CD8-positive, alpha-beta memory T cell (primary cell): ENCODE measurements at regions not wholly inside any gene's neighbourhood (a gene's known extent, or its start where the extent isn't known, plus 50 kb on each side); places are given as distances from the start of the nearest gene placed in this dataset.
A peak's percentile ranks its signal among the peaks of the same experiment; 100 is the strongest.

Experiments
- CTCF ChIA-PET: fragments of 350-600 bp; sonication (Branson Sonifier 250); formaldehyde crosslinking; loops from one replicate; lab custom pipeline; 2021; ENCODE audit warnings: antibody characterized with exemption; lab: Charles Lee
- POLR2A ChIA-PET: fragments of 350-600 bp; sonication (Branson Sonifier 250); formaldehyde crosslinking; loops from one replicate; lab custom pipeline; 2021; ENCODE audit warnings: antibody characterized with exemption; lab: Charles Lee
- DNase-seq, 5 donors: peaks; one replicate each; pipeline versions ENCODE4 v3.0.0 to v3.0.0-alpha.2; 2020 to 2022; ENCODE audit warnings: mixed read lengths in 1 of 5
- H3K27ac ChIP-seq: one replicate; pipeline ENCODE4 v1.7.0; 2013; ENCODE audit warnings: low read depth, mild to moderate bottlenecking, low read length, moderate library complexity
- H3K27me3 ChIP-seq: 2 replicates; pipeline ENCODE4 v1.7.0; 2013; ENCODE audit warnings: low read length, mild to moderate bottlenecking; ENCODE audit not compliant: insufficient read depth, poor library complexity, severe bottlenecking
- H3K36me3 ChIP-seq: 2 replicates; pipeline ENCODE4 v1.7.0; 2013; ENCODE audit warnings: mild to moderate bottlenecking, low read length, moderate library complexity; ENCODE audit not compliant: insufficient read depth
- H3K4me1 ChIP-seq: 2 replicates; pipeline ENCODE4 v1.7.0; 2013; ENCODE audit warnings: mild to moderate bottlenecking, low read length, moderate library complexity; ENCODE audit not compliant: insufficient read depth
- H3K4me3 ChIP-seq: 2 replicates; pipeline ENCODE4 v1.7.0; 2013; ENCODE audit warnings: mild to moderate bottlenecking, low read length
- H3K9me3 ChIP-seq: 2 replicates; pipeline ENCODE4 v1.7.0; 2013; ENCODE audit warnings: mild to moderate bottlenecking, low read length
- H3K27ac Mint-ChIP-seq, 8 donors: one replicate each; pipeline ENCODE4 v1.8.0; 2020 to 2021; ENCODE audit warnings: mixed read lengths in 8 of 8, mild to moderate bottlenecking in 6 of 8, inconsistent platforms in 3 of 8, moderate library complexity in 3 of 8
- H3K27me3 Mint-ChIP-seq, 2 donors: one replicate each; pipeline ENCODE4 v1.8.0; 2020 to 2021; ENCODE audit warnings: mixed read lengths in 2 of 2, mild to moderate bottlenecking in 1 of 2, moderate library complexity in 1 of 2
- H3K36me3 Mint-ChIP-seq, 3 donors: one replicate each; pipeline ENCODE4 v1.8.0; 2020 to 2021; ENCODE audit warnings: mixed read lengths in 3 of 3, inconsistent platforms in 1 of 3, mild to moderate bottlenecking in 1 of 3
- H3K4me1 Mint-ChIP-seq, 3 donors: one replicate each; pipeline ENCODE4 v1.8.0; 2020 to 2021; ENCODE audit warnings: mixed read lengths in 3 of 3, inconsistent platforms in 1 of 3, mild to moderate bottlenecking in 1 of 3
- H3K4me3 Mint-ChIP-seq, 7 donors: one replicate each; pipeline ENCODE4 v1.8.0; 2020 to 2021; ENCODE audit warnings: mixed read lengths in 7 of 7, mild to moderate bottlenecking in 6 of 7, moderate library complexity in 4 of 7, inconsistent platforms in 2 of 7
- H3K9me3 Mint-ChIP-seq, 5 donors: one replicate each; pipeline ENCODE4 v1.8.0; 2020 to 2022; ENCODE audit warnings: mixed read lengths in 5 of 5, mild to moderate bottlenecking in 3 of 5, moderate library complexity in 2 of 5, inconsistent platforms in 1 of 5

DNA sequence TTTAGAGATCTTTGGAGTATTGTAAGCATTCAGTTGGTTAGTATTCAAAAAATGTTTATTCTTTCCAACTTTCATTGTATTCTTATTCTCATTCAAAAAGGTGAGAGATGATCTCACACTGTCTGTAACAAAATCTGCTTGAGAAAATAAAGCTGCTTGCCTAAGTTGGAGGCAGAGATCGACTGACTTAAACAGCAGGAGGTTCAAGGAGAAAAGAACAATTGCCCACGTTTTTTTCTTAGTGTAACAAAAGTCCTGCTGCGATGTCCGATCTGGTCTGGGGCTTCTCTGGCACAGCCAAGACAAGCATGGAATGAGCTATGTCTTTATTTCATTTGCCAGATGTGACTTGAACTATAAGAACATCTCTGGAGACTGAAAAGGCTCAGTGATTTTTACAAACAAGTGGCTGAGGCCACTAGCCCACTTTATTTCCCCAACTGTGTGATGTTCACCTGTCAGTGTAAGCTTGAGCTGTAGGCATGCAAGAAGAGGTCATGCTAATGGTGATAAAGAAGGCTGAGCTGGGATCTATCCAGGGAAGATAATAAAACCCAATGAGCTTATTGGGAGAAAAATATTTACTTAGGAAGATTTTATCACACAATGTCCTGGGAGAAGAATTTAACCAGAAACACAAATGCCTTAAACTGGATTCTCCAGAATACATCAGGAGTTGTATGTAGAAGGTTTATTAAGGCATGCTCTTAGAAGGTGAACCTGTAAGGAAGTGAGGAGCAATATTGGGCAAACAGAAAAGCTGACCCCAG lies 580.1 kb upstream of the BTBD3 start:
- Mint-ChIP-seq H3K36me3 (no peaks in the 10 kb centered on the region), H3K4me3 (no peak overlapping the region), H3K4me1 (no peaks in the 10 kb centered on the region), H3K27me3 (no peaks in the 10 kb centered on the region), H3K9me3 (peaks cover 3 to 16% (median 5%) of the 10 kb centered on the region in 5 donors), H3K27ac (no peak overlapping the region)
- no peaks in the 10 kb centered on the region for H3K36me3 ChIP-seq
- no peak overlapping the region for H3K4me3 ChIP-seq
- no peaks in the 10 kb centered on the region for H3K27me3 ChIP-seq
- POLR2A ChIA-PET, result no interaction called here
- DNase-seq, result no peak
- H3K9me3 ChIP-seq, result no peaks in the 10 kb centered on the region
- H3K27ac ChIP-seq, result no peak overlapping the region
- H3K4me1 ChIP-seq, result no peaks in the 10 kb centered on the region
- CTCF ChIA-PET, result no interaction called here

GRCh38 chr20:11338496-11339306 lies 579.0 kb upstream of the BTBD3 start:
- Mint-ChIP-seq H3K36me3 (no peaks in the 10 kb centered on the region), H3K4me3 (no peak overlapping the region), H3K4me1 (no peaks in the 10 kb centered on the region), H3K9me3 (peaks cover 3 to 16% (median 5%) of the 10 kb centered on the region in 5 donors), H3K27ac (no peak overlapping the region), H3K27me3 (peaks cover 0 to 2% of the 10 kb centered on the region in 2 donors)
- Histone ChIP-seq H3K27ac (no peak overlapping the region), H3K9me3 (no peaks in the 10 kb centered on the region), H3K36me3 (no peaks in the 10 kb centered on the region), H3K4me1 (no peaks in the 10 kb centered on the region), H3K4me3 (no peak overlapping the region), H3K27me3 (no peaks in the 10 kb centered on the region)
- no peak for DNase-seq
- CTCF ChIA-PET, result no interaction called here
- POLR2A ChIA-PET, result no interaction called here

DNA sequence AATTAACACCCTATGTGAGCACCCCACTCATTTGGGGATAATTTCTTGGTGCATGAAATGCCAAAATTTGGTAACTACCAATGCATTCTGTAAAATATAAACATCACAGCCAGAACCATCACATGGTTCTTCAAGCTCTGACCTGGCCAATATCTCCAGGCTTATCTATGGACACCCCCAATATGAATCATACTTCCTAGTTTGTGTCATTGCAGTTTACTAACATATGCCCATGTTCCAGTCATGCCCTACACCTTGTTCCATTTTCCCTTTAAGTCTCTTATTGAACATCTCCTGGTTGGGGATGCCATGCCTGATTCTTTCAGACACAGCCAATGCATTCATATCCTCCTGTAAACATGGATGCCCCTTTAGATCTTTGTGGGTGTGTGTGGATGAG lies 572.8 kb upstream of the BTBD3 start:
- Mint-ChIP-seq H3K4me3 (no peak overlapping the region), H3K36me3 (no peaks in the 10 kb centered on the region), H3K27ac (no peak overlapping the region), H3K4me1 (no peaks in the 10 kb centered on the region), H3K9me3 (peaks cover 2 to 9% (median 6%) of the 10 kb centered on the region in 5 donors), H3K27me3 (peaks cover 0 to 2% of the 10 kb centered on the region in 2 donors)
- CTCF ChIA-PET, result no interaction called here
- no peak overlapping the region for H3K27ac ChIP-seq
- DNase-seq, result no peak
- no peaks in the 10 kb centered on the region for H3K4me1 ChIP-seq
- POLR2A ChIA-PET, result no interaction called here
- no peaks in the 10 kb centered on the region for H3K27me3 ChIP-seq
- no peaks in the 10 kb centered on the region for H3K36me3 ChIP-seq
- H3K9me3 ChIP-seq, result no peaks in the 10 kb centered on the region
- no peak overlapping the region for H3K4me3 ChIP-seq

GRCh38 chr20:11347738-11348137 lies 570.0 kb upstream of the BTBD3 start:
- Mint-ChIP-seq H3K4me1 (no peaks in the 10 kb centered on the region), H3K27me3 (peaks cover 0 to 2% of the 10 kb centered on the region in 2 donors), H3K4me3 (no peak overlapping the region), H3K27ac (peak overlapping the region in 1 of 8 donors; percentile 10), H3K9me3 (peaks cover 0 to 15% (median 8%) of the 10 kb centered on the region in 5 donors), H3K36me3 (no peaks in the 10 kb centered on the region)
- POLR2A ChIA-PET, result no interaction called here
- CTCF ChIA-PET, result no interaction called here
- Histone ChIP-seq H3K27ac (no peak overlapping the region), H3K27me3 (no peaks in the 10 kb centered on the region), H3K4me3 (no peak overlapping the region), H3K4me1 (no peaks in the 10 kb centered on the region), H3K9me3 (no peaks in the 10 kb centered on the region), H3K36me3 (no peaks in the 10 kb centered on the region)
- no peak for DNase-seq

DNA sequence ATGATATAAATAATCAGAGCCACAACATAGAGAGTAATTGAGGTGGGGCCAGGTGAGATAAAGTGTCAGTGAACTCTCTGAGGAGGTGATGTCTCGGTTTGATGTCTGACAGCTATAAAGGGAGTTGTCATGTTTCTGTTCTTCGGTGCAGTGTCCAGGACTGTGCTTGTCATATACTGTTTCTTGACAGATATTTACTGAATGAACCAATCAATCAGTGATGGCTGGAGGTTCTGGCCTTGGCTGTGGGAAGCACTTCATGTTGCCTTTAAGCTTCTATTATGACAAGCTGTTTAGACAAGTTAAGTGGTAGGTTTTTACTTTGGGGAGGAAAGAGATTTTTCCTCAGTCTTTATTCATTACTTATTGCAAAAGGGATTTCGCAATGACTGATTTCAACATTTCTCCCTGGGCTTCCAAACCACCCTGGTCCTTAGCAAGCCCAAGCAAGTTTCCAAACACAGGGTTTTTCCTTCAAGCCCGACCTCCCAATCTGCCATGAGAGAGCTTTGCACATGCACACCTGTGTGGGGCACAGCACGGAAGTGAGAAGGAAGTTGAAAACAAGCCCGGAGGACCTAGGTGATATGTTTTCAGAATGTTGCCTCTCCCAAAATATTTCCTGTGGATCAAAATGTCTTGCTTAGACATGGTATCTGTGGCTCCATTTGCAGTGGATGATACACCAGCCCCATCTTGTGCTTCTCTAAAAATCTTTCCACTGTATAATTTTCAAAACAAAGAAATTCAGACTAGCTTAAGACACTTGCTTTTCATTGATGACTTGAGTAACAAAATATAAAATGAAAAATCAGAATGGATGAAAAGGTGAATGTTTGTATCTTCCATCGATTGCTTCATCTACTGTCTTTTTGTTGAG lies 567.3 kb upstream of the BTBD3 start:
- Histone ChIP-seq H3K27ac (no peak overlapping the region), H3K4me3 (no peak overlapping the region), H3K4me1 (no peaks in the 10 kb centered on the region), H3K27me3 (no peaks in the 10 kb centered on the region), H3K9me3 (no peaks in the 10 kb centered on the region), H3K36me3 (no peaks in the 10 kb centered on the region)
- H3K27ac Mint-ChIP-seq, result no peak overlapping the region
- H3K4me1 Mint-ChIP-seq, result no peaks in the 10 kb centered on the region
- POLR2A ChIA-PET, result no interaction called here
- CTCF ChIA-PET, result no interaction called here
- no peaks in the 10 kb centered on the region for H3K27me3 Mint-ChIP-seq
- H3K4me3 Mint-ChIP-seq, result no peak overlapping the region
- peaks cover 2 to 15% (median 6%) of the 10 kb centered on the region in 5 donors for H3K9me3 Mint-ChIP-seq
- H3K36me3 Mint-ChIP-seq, result no peaks in the 10 kb centered on the region
- DNase-seq, result no peak

DNA sequence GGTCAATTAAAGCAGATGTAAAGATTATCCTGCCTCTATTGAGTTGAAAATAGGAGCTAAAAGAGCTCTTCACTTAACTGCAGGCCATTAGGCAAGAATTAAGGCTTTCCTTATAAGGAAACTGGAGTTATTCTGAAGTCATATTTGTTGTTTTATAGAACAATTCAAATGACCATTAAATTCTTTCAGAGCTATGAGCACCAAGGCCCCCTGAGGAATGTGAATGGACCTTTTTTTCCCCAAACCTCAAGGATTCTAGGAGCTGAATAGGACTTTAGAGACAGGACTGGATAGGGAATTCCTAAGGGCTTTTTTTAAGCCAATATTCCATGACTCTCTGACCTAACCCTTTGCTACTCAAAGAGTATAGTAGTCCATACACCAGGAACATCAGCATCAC lies 565.7 kb upstream of the BTBD3 start:
- no peak overlapping the region for H3K4me3 Mint-ChIP-seq
- peaks cover 2 to 17% (median 6%) of the 10 kb centered on the region in 5 donors for H3K9me3 Mint-ChIP-seq
- Histone ChIP-seq H3K36me3 (no peaks in the 10 kb centered on the region), H3K27ac (no peak overlapping the region), H3K4me3 (no peak overlapping the region), H3K9me3 (no peaks in the 10 kb centered on the region), H3K27me3 (no peaks in the 10 kb centered on the region), H3K4me1 (no peaks in the 10 kb centered on the region)
- ChIA-PET POLR2A (no interaction called here), CTCF (no interaction called here)
- H3K27me3 Mint-ChIP-seq, result no peaks in the 10 kb centered on the region
- DNase-seq, result no peak
- H3K36me3 Mint-ChIP-seq, result no peaks in the 10 kb centered on the region
- no peak overlapping the region for H3K27ac Mint-ChIP-seq
- H3K4me1 Mint-ChIP-seq, result no peaks in the 10 kb centered on the region

DNA sequence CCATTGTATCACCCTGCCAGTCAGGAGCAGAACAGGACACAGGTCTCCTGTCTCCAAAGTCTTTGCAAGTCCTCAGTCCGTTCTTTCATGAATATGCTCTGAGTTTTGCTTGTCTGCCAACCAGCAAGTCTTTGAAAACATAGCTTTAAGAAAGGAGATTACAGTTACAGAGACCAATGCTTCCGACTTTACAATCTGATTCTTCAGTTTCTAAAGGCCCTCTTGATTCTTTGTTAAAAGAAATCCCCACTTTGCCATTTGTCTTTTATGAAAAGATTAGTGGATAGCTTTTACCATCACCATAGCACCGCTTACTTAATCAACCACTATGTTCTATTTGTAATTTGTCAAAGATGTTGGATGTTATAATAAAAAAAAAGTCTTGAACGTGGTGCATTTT lies 562.8 kb upstream of the BTBD3 start:
- Mint-ChIP-seq H3K4me3 (no peak overlapping the region), H3K4me1 (no peaks in the 10 kb centered on the region), H3K36me3 (no peaks in the 10 kb centered on the region), H3K27ac (no peak overlapping the region), H3K27me3 (no peaks in the 10 kb centered on the region), H3K9me3 (peaks cover 0 to 20% (median 7%) of the 10 kb centered on the region in 5 donors)
- POLR2A ChIA-PET, result no interaction called here
- DNase-seq, result no peak
- Histone ChIP-seq H3K4me3 (no peak overlapping the region), H3K36me3 (no peaks in the 10 kb centered on the region), H3K27ac (no peak overlapping the region), H3K4me1 (no peaks in the 10 kb centered on the region), H3K9me3 (no peaks in the 10 kb centered on the region), H3K27me3 (no peaks in the 10 kb centered on the region)
- CTCF ChIA-PET, result no interaction called here

DNA sequence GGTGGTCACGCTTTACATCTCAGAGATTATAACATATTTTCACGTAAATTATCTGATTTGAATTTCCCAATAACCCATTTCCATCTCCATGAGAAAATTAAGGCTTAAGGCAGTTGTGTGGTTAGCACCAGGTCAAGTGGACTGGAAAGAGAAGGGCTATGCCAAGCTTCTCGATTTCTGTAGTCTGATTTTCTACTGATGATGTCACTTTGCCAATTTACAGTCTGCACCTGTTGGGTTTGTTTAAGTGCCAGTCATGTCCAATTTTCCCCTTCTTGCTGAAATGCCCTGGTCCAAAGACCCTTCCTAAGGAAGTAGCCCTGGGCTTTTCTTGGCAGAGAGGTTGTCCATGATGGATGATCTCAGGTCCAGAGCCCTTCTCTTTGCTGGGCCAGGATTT lies 562.3 kb upstream of the BTBD3 start:
- Mint-ChIP-seq H3K4me3 (no peak overlapping the region), H3K27me3 (no peaks in the 10 kb centered on the region), H3K27ac (no peak overlapping the region), H3K36me3 (no peaks in the 10 kb centered on the region), H3K4me1 (no peaks in the 10 kb centered on the region), H3K9me3 (peaks cover 0 to 20% (median 4%) of the 10 kb centered on the region in 5 donors)
- ChIA-PET POLR2A (no interaction called here), CTCF (no interaction called here)
- no peaks in the 10 kb centered on the region for H3K4me1 ChIP-seq
- H3K4me3 ChIP-seq, result no peak overlapping the region
- H3K9me3 ChIP-seq, result no peaks in the 10 kb centered on the region
- DNase-seq, result no peak
- no peaks in the 10 kb centered on the region for H3K27me3 ChIP-seq
- H3K27ac ChIP-seq, result no peak overlapping the region
- no peaks in the 10 kb centered on the region for H3K36me3 ChIP-seq
